ENCODE measurements at regions not wholly inside any gene's neighbourhood (a gene's known extent, or its start where the extent isn't known, plus 50 kb on each side); places are given as distances from the start of the nearest gene placed in this dataset.

DNA sequence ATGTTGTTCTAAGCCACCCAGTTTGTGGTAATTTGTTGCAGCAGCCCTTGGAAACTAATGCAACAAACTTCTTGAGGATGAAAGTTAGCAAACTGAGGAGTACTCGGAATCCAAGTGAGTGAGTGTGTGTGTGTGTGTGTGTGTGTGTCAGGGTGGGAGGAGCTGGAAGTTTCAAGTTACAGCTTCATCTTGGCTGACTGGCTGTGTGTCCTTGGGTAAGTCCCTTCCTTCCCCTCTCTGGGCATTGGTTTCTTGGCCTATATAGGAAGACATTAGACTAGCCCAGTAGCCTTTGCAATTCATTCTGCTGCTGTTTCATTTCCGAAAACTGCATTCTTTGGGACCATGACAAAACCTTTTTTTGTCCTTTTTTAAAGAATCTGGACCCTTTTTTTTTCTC lies 157.2 kb downstream of the MELK start:
- TF ChIP-seq POLR2AphosphoS5 (IDR thresholded peaks at IDR 0.05; ENCODE audit: low read depth, low read length) (no peak), POLR2A (IDR thresholded peaks at IDR 0.05; ENCODE audit: low read depth, low read length) (no peak), SPI1 (IDR thresholded peaks at IDR 0.05; ENCODE audit: low read depth, low read length) (no peak), TAF1 (IDR thresholded peaks at IDR 0.05; ENCODE audit: low read depth, low read length) (no peak)

Data from GM12891 (cell line).